HL-60 (cell line): ENCODE measurements at regions not wholly inside any gene's neighbourhood (a gene's known extent, or its start where the extent isn't known, plus 50 kb on each side); places are given as distances from the start of the nearest gene placed in this dataset.

Source experiments
- CTCF ChIP-seq: IDR thresholded peaks from one replicate; pipeline ENCODE4 v1.5.1; 2011; ENCODE audit warnings: low read length, control low read depth, inconsistent platforms; ENCODE audit not compliant: insufficient read depth
- REST ChIP-seq: IDR thresholded peaks from 2 replicates; pipeline ENCODE4 v1.6.1; 2012; ENCODE audit warnings: low read depth; ENCODE audit not compliant: insufficient replicate concordance

- TF ChIP-seq CTCF (no peak), REST (no peak)
Observed at GRCh38 chr6:140393665-140394540, 1019.5 kb upstream of the CITED2 start.
